G401 (cell line): ENCODE measurements at regions not wholly inside any gene's neighbourhood (a gene's known extent, or its start where the extent isn't known, plus 50 kb on each side); places are given as distances from the start of the nearest gene placed in this dataset.
"Not testable (repeated sequence)": the region's sequence is repeated elsewhere in the genome, so short reads cannot be mapped to it uniquely, and the experiment has no call there.

Source experiments
- DNase-seq: peaks from one replicate; pipeline ENCODE4 v3.0.0-alpha.2; 2015; ENCODE audit warnings: low spot score
- in situ Hi-C: cut with HindIII; loops from 2 replicates; pipeline ENCODE4 v1.10.0; 2016; ENCODE audit warnings: low sequenced_read_pairs, mixed read lengths

- in situ Hi-C loops, DNase-seq: not testable (repeated sequence)
These were observed 51.9 kb downstream of the DIPK2A start for GRCh38 chr3:144023543-144023942.

- no peak for DNase-seq
- in situ Hi-C loops, result no loop called here
These were observed 57.3 kb downstream of the DIPK2A start for GRCh38 chr3:144028798-144029411.

GRCh38 chr3:144029769-144030168 lies 58.1 kb downstream of the DIPK2A start:
- in situ Hi-C loops, result no loop called here
- DNase-seq, result no peak

- DNase-seq, result peak; percentile 93
- in situ Hi-C loops, result no loop called here
These were observed 60.3 kb downstream of the DIPK2A start for GRCh38 chr3:144031938-144032337.

GRCh38 chr3:144032531-144033239 lies 61.1 kb downstream of the DIPK2A start:
- DNase-seq, result peak; percentile 22
- in situ Hi-C loops, result no loop called here

- in situ Hi-C loops, result no loop called here
- DNase-seq, result peak; percentile 23
These were observed 61.6 kb downstream of the DIPK2A start for GRCh38 chr3:144033240-144033589.

- in situ Hi-C loops, result no loop called here
- DNase-seq, result peak; percentile 42
These were observed 62.2 kb downstream of the DIPK2A start for GRCh38 chr3:144033863-144034262.

- DNase-seq, result no peak
- in situ Hi-C loops, result no loop called here
These were observed 63.2 kb downstream of the DIPK2A start for GRCh38 chr3:144034715-144035290.

GRCh38 chr3:144036498-144036897 lies 64.9 kb downstream of the DIPK2A start:
- no peak for DNase-seq
- in situ Hi-C loops, result no loop called here

GRCh38 chr3:144039661-144040060 lies 68.0 kb downstream of the DIPK2A start:
- no peak for DNase-seq
- in situ Hi-C loops, result no loop called here

- no peak for DNase-seq
- in situ Hi-C loops, result no loop called here
These were observed 70.4 kb downstream of the DIPK2A start for GRCh38 chr3:144041960-144042556.

GRCh38 chr3:144045766-144046165 lies 74.1 kb downstream of the DIPK2A start:
- in situ Hi-C loops, result no loop called here
- DNase-seq, result no peak

- DNase-seq, result no peak
- in situ Hi-C loops, result no loop called here
These were observed 77.8 kb downstream of the DIPK2A start for GRCh38 chr3:144049374-144049773.

- no peak for DNase-seq
- in situ Hi-C loops, result no loop called here
These were observed 79.6 kb downstream of the DIPK2A start for GRCh38 chr3:144051211-144051610.

- DNase-seq, result no peak
- in situ Hi-C loops, result no loop called here
These were observed 80.7 kb downstream of the DIPK2A start for GRCh38 chr3:144052275-144052674.

- in situ Hi-C loops, result no loop called here
- DNase-seq, result no peak
These were observed 81.5 kb downstream of the DIPK2A start for GRCh38 chr3:144053121-144053520.

GRCh38 chr3:144054766-144055165 lies 83.1 kb downstream of the DIPK2A start:
- in situ Hi-C loops, result no loop called here
- no peak for DNase-seq

- in situ Hi-C loops, result no loop called here
These were observed 84.0 kb downstream of the DIPK2A start for GRCh38 chr3:144055604-144056003.

GRCh38 chr3:144058713-144059112 lies 87.1 kb downstream of the DIPK2A start:
- no peak for DNase-seq
- in situ Hi-C loops, result no loop called here

More at GRCh38 chr3:144055604-144056003, 84.0 kb downstream of the DIPK2A start:
- no peak for DNase-seq

- DNase-seq, result no peak
- in situ Hi-C loops, result no loop called here
These were observed 87.9 kb downstream of the DIPK2A start for GRCh38 chr3:144059481-144059880.
